HL-60 (cell line): ENCODE measurements at regions not wholly inside any gene's neighbourhood (a gene's known extent, or its start where the extent isn't known, plus 50 kb on each side); places are given as distances from the start of the nearest gene placed in this dataset.

ENCODE experiments used
- CTCF ChIP-seq: IDR thresholded peaks from one replicate; pipeline ENCODE4 v1.5.1; 2011; ENCODE audit warnings: low read length, control low read depth, inconsistent platforms; ENCODE audit not compliant: insufficient read depth
- GABPA ChIP-seq: IDR thresholded peaks from 2 replicates; pipeline ENCODE4 v1.6.1; 2012; ENCODE audit warnings: low read depth
- POLR2AphosphoS5 ChIP-seq: IDR thresholded peaks from 2 replicates; pipeline ENCODE4 v1.6.1; 2012; ENCODE audit warnings: low read depth
- REST ChIP-seq: IDR thresholded peaks from 2 replicates; pipeline ENCODE4 v1.6.1; 2012; ENCODE audit warnings: low read depth; ENCODE audit not compliant: insufficient replicate concordance

GRCh38 chrX:96435378-96436035 is 249.1 kb upstream of the DIAPH2 start:
- no peak for TF ChIP-seq CTCF
- TF ChIP-seq GABPA: no peak
- TF ChIP-seq POLR2AphosphoS5: no peak
- TF ChIP-seq REST: no peak
